ENCODE measurements at regions not wholly inside any gene's neighbourhood (a gene's known extent, or its start where the extent isn't known, plus 50 kb on each side); places are given as distances from the start of the nearest gene placed in this dataset.

GRCh38 chr6:53986721-53987521 is 124.3 kb upstream of the MLIP start:
- Histone ChIP-seq H3K4me3 (ENCODE audit: extremely low read depth, insufficient read depth, low read length, poor library complexity, severe bottlenecking) (no peak overlapping the region), H3K4me1 (ENCODE audit: control insufficient read depth, insufficient read depth, low read length, poor library complexity, severe bottlenecking) (peaks cover 15% of the 10 kb centered on the region), H3K36me3 (ENCODE audit: control insufficient read depth, insufficient read depth, low read length) (no peaks in the 10 kb centered on the region), H3K27ac (ENCODE audit: low read depth, low read length, severe bottlenecking) (peak overlapping the region; percentile 26), H3K9me3 (ENCODE audit: control insufficient read depth, low read length) (no peaks in the 10 kb centered on the region)
- 76 to 81% methylated on average over 7 to 10 of the region's 10 CpGs for WGBS, 2 experiments (ENCODE audit: insufficient coverage in 2 of 2)

- Histone ChIP-seq H3K27ac (ENCODE audit: low read depth, low read length, severe bottlenecking) (no peak overlapping the region), H3K9me3 (ENCODE audit: control insufficient read depth, low read length) (no peaks in the 10 kb centered on the region), H3K36me3 (ENCODE audit: control insufficient read depth, insufficient read depth, low read length) (no peaks in the 10 kb centered on the region), H3K4me1 (ENCODE audit: control insufficient read depth, insufficient read depth, low read length, poor library complexity, severe bottlenecking) (peaks cover 15% of the 10 kb centered on the region), H3K4me3 (ENCODE audit: extremely low read depth, insufficient read depth, low read length, poor library complexity, severe bottlenecking) (no peak overlapping the region)
- 95 to 100% methylated on average over 1 to 3 of the region's 4 CpGs for WGBS, 2 experiments (ENCODE audit: insufficient coverage in 2 of 2)
These were observed 123.7 kb upstream of the MLIP start for GRCh38 chr6:53987522-53987888.

- Histone ChIP-seq H3K4me1 (ENCODE audit: control insufficient read depth, insufficient read depth, low read length, poor library complexity, severe bottlenecking) (peaks cover 6% of the 10 kb centered on the region), H3K27ac (ENCODE audit: low read depth, low read length, severe bottlenecking) (no peak overlapping the region), H3K36me3 (ENCODE audit: control insufficient read depth, insufficient read depth, low read length) (no peaks in the 10 kb centered on the region), H3K9me3 (ENCODE audit: control insufficient read depth, low read length) (no peaks in the 10 kb centered on the region), H3K4me3 (ENCODE audit: extremely low read depth, insufficient read depth, low read length, poor library complexity, severe bottlenecking) (no peak overlapping the region)
These were observed 121.7 kb upstream of the MLIP start for GRCh38 chr6:53989504-53989903.

GRCh38 chr6:53992522-53992921 is 118.7 kb upstream of the MLIP start:
- WGBS, 2 experiments (ENCODE audit: insufficient coverage in 2 of 2): no CpG with 5 or more reads among the region's 3 CpGs
- no peak overlapping the region for H3K4me3 ChIP-seq (ENCODE audit: extremely low read depth, insufficient read depth, low read length, poor library complexity, severe bottlenecking)
- no peaks in the 10 kb centered on the region for H3K9me3 ChIP-seq (ENCODE audit: control insufficient read depth, low read length)
- no peak overlapping the region for H3K27ac ChIP-seq (ENCODE audit: low read depth, low read length, severe bottlenecking)
- H3K4me1 ChIP-seq (ENCODE audit: control insufficient read depth, insufficient read depth, low read length, poor library complexity, severe bottlenecking): no peaks in the 10 kb centered on the region
- no peaks in the 10 kb centered on the region for H3K36me3 ChIP-seq (ENCODE audit: control insufficient read depth, insufficient read depth, low read length)

GRCh38 chr6:53994201-53994600 is 117.0 kb upstream of the MLIP start:
- H3K9me3 ChIP-seq (ENCODE audit: control insufficient read depth, low read length): no peaks in the 10 kb centered on the region
- no peak overlapping the region for H3K27ac ChIP-seq (ENCODE audit: low read depth, low read length, severe bottlenecking)
- H3K4me1 ChIP-seq (ENCODE audit: control insufficient read depth, insufficient read depth, low read length, poor library complexity, severe bottlenecking): no peaks in the 10 kb centered on the region
- no CpG with 5 or more reads among the region's 1 CpG for WGBS, 2 experiments (ENCODE audit: insufficient coverage in 2 of 2)
- no peaks in the 10 kb centered on the region for H3K36me3 ChIP-seq (ENCODE audit: control insufficient read depth, insufficient read depth, low read length)
- H3K4me3 ChIP-seq (ENCODE audit: extremely low read depth, insufficient read depth, low read length, poor library complexity, severe bottlenecking): no peak overlapping the region

GRCh38 chr6:53995935-53996334 is 115.3 kb upstream of the MLIP start:
- Histone ChIP-seq H3K27ac (ENCODE audit: low read depth, low read length, severe bottlenecking) (no peak overlapping the region), H3K4me3 (ENCODE audit: extremely low read depth, insufficient read depth, low read length, poor library complexity, severe bottlenecking) (no peak overlapping the region), H3K4me1 (ENCODE audit: control insufficient read depth, insufficient read depth, low read length, poor library complexity, severe bottlenecking) (no peaks in the 10 kb centered on the region), H3K9me3 (ENCODE audit: control insufficient read depth, low read length) (no peaks in the 10 kb centered on the region), H3K36me3 (ENCODE audit: control insufficient read depth, insufficient read depth, low read length) (no peaks in the 10 kb centered on the region)
- WGBS, 2 experiments (ENCODE audit: insufficient coverage in 2 of 2): 67 to 95% methylated on average over 1 to 4 of the region's 4 CpGs

GRCh38 chr6:53998303-53998702 is 112.9 kb upstream of the MLIP start:
- H3K9me3 ChIP-seq (ENCODE audit: control insufficient read depth, low read length): no peaks in the 10 kb centered on the region
- no peak overlapping the region for H3K27ac ChIP-seq (ENCODE audit: low read depth, low read length, severe bottlenecking)
- no peaks in the 10 kb centered on the region for H3K36me3 ChIP-seq (ENCODE audit: control insufficient read depth, insufficient read depth, low read length)
- H3K4me1 ChIP-seq (ENCODE audit: control insufficient read depth, insufficient read depth, low read length, poor library complexity, severe bottlenecking): peaks cover 19% of the 10 kb centered on the region
- 57 to 64% methylated on average over 1 of the region's 2 CpGs for WGBS, 2 experiments (ENCODE audit: insufficient coverage in 2 of 2)
- no peak overlapping the region for H3K4me3 ChIP-seq (ENCODE audit: extremely low read depth, insufficient read depth, low read length, poor library complexity, severe bottlenecking)

GRCh38 chr6:53999088-53999755 is 112.0 kb upstream of the MLIP start:
- Histone ChIP-seq H3K27ac (ENCODE audit: low read depth, low read length, severe bottlenecking) (no peak overlapping the region), H3K9me3 (ENCODE audit: control insufficient read depth, low read length) (no peaks in the 10 kb centered on the region), H3K4me3 (ENCODE audit: extremely low read depth, insufficient read depth, low read length, poor library complexity, severe bottlenecking) (no peak overlapping the region), H3K4me1 (ENCODE audit: control insufficient read depth, insufficient read depth, low read length, poor library complexity, severe bottlenecking) (peaks cover 25% of the 10 kb centered on the region), H3K36me3 (ENCODE audit: control insufficient read depth, insufficient read depth, low read length) (no peaks in the 10 kb centered on the region)
- WGBS, 2 experiments (ENCODE audit: insufficient coverage in 2 of 2): 88 to 97% methylated on average over 6 of the region's 8 CpGs

- H3K36me3 ChIP-seq (ENCODE audit: control insufficient read depth, insufficient read depth, low read length): no peaks in the 10 kb centered on the region
- no peak overlapping the region for H3K4me3 ChIP-seq (ENCODE audit: extremely low read depth, insufficient read depth, low read length, poor library complexity, severe bottlenecking)
- H3K27ac ChIP-seq (ENCODE audit: low read depth, low read length, severe bottlenecking): no peak overlapping the region
- H3K4me1 ChIP-seq (ENCODE audit: control insufficient read depth, insufficient read depth, low read length, poor library complexity, severe bottlenecking): peaks cover 25% of the 10 kb centered on the region
- H3K9me3 ChIP-seq (ENCODE audit: control insufficient read depth, low read length): no peaks in the 10 kb centered on the region
- 75 to 80% methylated on average over 1 of the region's 1 CpG for WGBS, 2 experiments (ENCODE audit: insufficient coverage in 2 of 2)
These were observed 109.1 kb upstream of the MLIP start for GRCh38 chr6:54002116-54002515.

- H3K4me1 ChIP-seq (ENCODE audit: control insufficient read depth, insufficient read depth, low read length, poor library complexity, severe bottlenecking): peaks cover 25% of the 10 kb centered on the region
- H3K36me3 ChIP-seq (ENCODE audit: control insufficient read depth, insufficient read depth, low read length): no peaks in the 10 kb centered on the region
- H3K4me3 ChIP-seq (ENCODE audit: extremely low read depth, insufficient read depth, low read length, poor library complexity, severe bottlenecking): no peak overlapping the region
- 80 to 83% methylated on average over 1 of the region's 1 CpG for WGBS, 2 experiments (ENCODE audit: insufficient coverage in 2 of 2)
- H3K9me3 ChIP-seq (ENCODE audit: control insufficient read depth, low read length): no peaks in the 10 kb centered on the region
- H3K27ac ChIP-seq (ENCODE audit: low read depth, low read length, severe bottlenecking): peak overlapping the region; percentile 17
These were observed 107.9 kb upstream of the MLIP start for GRCh38 chr6:54003316-54003715.

GRCh38 chr6:54008589-54008988 is 102.7 kb upstream of the MLIP start:
- Histone ChIP-seq H3K9me3 (ENCODE audit: control insufficient read depth, low read length) (no peaks in the 10 kb centered on the region), H3K4me1 (ENCODE audit: control insufficient read depth, insufficient read depth, low read length, poor library complexity, severe bottlenecking) (peaks cover 3% of the 10 kb centered on the region), H3K4me3 (ENCODE audit: extremely low read depth, insufficient read depth, low read length, poor library complexity, severe bottlenecking) (no peak overlapping the region), H3K27ac (ENCODE audit: low read depth, low read length, severe bottlenecking) (no peak overlapping the region), H3K36me3 (ENCODE audit: control insufficient read depth, insufficient read depth, low read length) (no peaks in the 10 kb centered on the region)
- no CpG with 5 or more reads among the region's 1 CpG for WGBS, 2 experiments (ENCODE audit: insufficient coverage in 2 of 2)

Data from mesodermal cell (in vitro differentiated cells).